Caki2 (cell line): ENCODE measurements at regions not wholly inside any gene's neighbourhood (a gene's known extent, or its start where the extent isn't known, plus 50 kb on each side); places are given as distances from the start of the nearest gene placed in this dataset.

Experiments
- DNase-seq: peaks from one replicate; pipeline ENCODE4 v3.0.0-alpha.2; 2015; ENCODE audit warnings: low read depth
- in situ Hi-C: cut with HindIII; loops from 2 replicates; pipeline ENCODE4 v1.10.0; 2016; ENCODE audit warnings: low sequenced_read_pairs, low pct_unique_long_range_greater_than_20kb, mixed read lengths

GRCh38 chr3:72489901-72490300 is 358.3 kb downstream of the SHQ1 start:
- DNase-seq = no peak
- in situ Hi-C loops = no loop called here

- in situ Hi-C loops = no loop called here
- DNase-seq = peak; percentile 39
Observed at GRCh38 chr3:72488738-72489035, 359.6 kb downstream of the SHQ1 start.

GRCh38 chr3:72487946-72488737 is 360.1 kb downstream of the SHQ1 start:
- in situ Hi-C loops = no loop called here
- no peak for DNase-seq

- in situ Hi-C loops = no loop called here
- DNase-seq = peak; percentile 77
Observed at GRCh38 chr3:72487078-72487765, 361.0 kb downstream of the SHQ1 start.

DNA sequence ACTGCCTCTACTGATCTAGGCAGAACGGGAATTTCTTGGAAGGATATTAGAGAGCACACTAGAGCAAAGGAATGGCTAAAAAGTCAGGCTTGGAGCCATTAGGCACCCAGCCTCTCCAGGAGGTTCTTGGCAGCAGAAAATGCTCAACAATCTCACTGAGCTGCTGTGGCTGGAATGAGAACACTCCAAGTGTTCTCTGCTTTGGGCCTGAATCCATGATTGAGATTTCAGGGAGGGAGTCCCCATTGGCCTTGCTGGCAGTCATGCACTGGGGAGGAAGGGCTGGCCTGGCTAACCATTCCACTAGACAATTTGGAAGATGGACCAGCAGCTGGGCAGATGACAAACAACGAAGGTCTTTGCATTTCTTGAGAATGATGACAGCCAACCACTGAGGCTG is 362.6 kb downstream of the SHQ1 start:
- DNase-seq = no peak
- in situ Hi-C loops = no loop called here

- in situ Hi-C loops = no loop called here
- no peak for DNase-seq
Observed at GRCh38 chr3:72483554-72484104, 364.6 kb downstream of the SHQ1 start.

DNA sequence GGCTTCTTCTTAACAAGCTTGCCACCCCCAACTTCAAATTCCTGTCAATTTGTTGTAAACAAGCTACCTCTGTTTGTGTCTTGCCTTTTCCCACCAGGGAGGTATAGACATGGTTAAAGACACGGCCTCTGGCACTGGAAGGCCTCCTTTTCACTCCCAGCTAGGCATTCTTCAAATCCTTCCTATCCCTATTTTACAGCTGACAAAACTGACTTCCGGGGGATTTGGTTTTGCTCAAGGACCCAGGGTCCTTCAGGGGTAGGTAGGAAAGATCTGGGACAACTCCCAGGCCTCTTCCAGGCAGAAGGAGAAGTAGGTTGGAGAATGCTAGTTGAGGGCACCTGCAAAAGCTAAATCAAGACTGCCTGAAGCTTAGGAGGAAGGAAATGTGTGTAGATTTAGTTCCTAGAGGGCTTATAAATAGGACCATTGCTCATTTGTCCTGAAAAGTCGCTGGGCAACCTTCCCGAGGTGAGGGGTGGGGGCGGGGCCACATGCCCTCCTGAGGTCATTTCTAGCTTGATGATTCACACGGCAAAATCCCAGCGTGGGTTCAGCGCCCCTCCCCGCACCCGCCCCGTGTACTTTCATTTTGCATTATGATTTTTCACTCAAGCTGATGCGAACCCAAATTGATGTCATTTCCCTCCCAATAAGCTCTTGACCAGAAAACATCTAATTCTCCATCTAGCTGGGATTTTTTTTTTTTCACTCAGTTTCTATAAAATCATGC is 365.5 kb downstream of the SHQ1 start:
- in situ Hi-C loops = no loop called here

DNA sequence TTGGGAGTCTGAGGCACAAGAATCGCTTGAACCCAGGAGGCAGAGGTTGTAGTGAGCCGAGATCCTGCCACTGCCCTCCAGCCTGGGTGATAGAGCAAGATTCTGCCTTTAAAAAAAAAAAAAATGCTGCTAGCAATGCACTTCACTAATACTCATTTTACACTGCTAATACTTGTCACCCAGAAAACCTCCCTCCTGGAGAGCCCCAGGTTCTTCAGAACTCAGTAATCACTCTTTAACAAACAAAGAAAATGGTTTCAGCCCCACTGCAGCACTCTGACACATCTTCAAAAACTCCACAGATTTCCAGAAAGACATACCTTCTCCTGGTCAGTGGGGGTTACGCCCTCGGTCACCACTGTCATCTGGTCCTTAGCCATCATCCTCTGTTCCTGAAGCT is 366.7 kb downstream of the SHQ1 start:
- in situ Hi-C loops = no loop called here
- DNase-seq = no peak

More for the DNA sequence above, 365.5 kb downstream of the SHQ1 start:
- peak; percentile 41 for DNase-seq

GRCh38 chr3:72480366-72480765 is 367.9 kb downstream of the SHQ1 start:
- in situ Hi-C loops = no loop called here
- no peak for DNase-seq

DNA sequence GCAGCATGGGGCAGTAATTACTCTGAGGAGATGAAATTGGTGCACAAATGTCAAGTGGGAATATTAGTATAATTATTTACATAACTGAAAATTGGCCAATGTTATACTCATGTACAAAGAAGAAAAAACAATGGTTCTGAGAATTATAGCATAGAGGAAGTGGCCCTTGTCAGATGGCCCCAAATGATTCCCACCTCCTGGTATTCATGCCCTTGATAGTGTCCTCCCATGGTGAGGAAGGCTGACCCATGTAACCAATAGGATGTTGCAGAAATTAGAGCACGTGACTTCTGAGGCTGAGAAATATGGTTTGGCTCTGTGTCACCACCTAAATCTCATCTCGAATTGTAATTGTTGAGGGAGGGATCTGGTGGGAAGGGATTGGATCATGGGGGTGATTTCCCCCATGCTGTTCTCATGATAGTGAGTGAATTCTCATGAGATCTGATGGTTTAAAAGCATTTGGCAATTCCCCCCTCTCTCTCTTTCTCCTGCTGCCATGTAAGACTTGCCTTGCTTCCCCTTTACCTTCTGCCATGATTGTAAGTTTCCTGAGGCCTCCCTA is 368.5 kb downstream of the SHQ1 start:
- no peak for DNase-seq
- in situ Hi-C loops = no loop called here

- no peak for DNase-seq
- in situ Hi-C loops = no loop called here
Observed at GRCh38 chr3:72476139-72476483, 372.1 kb downstream of the SHQ1 start.

GRCh38 chr3:72475258-72476138 is 372.7 kb downstream of the SHQ1 start:
- DNase-seq = no peak
- in situ Hi-C loops = no loop called here

DNA sequence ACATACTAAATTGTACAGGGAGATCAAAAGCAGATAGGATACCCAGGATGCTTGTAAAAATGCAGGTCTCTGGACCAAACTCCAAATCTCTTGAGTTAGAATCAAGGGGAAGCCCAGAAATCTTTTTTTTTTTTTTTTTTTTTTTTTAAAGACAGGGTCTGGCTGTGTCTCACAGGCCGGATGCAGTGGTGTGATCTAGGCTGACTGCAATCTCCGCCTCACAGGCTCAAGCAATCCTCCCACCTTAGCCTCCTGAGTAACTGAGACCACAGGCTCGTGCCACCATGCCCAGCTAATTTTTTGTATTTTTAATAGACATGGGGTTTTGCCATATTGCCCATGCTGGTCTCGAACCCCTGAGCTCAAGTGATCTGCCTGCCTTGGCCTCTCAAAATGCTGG is 373.5 kb downstream of the SHQ1 start:
- no peak for DNase-seq
- in situ Hi-C loops = no loop called here

- in situ Hi-C loops = no loop called here
- DNase-seq = no peak
Observed at GRCh38 chr3:72473156-72473555, 375.1 kb downstream of the SHQ1 start.

GRCh38 chr3:72470904-72471417 is 377.3 kb downstream of the SHQ1 start:
- DNase-seq = no peak
- in situ Hi-C loops = no loop called here

GRCh38 chr3:72465853-72466252 is 382.4 kb downstream of the SHQ1 start:
- DNase-seq = no peak
- in situ Hi-C loops = no loop called here

DNA sequence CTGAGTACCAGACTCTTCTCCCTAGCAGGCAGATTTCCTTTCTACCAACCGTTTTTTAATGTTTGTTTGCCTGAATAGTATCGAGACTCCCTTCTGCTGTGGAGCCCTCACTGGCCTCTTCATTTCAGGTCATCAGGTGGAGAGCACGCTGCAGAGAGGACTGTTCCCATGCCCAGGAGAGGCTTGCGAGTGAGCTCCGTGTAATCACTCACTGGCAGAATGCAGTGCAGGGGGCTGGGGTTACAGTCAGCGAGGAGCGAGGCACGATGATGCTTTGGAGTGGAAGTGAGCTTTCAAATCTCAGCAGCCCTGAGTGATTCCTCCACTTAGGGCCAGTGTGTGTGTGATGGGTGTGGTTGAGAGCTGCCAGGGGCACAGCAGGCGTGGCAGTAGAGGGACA is 385.2 kb downstream of the SHQ1 start:
- DNase-seq = no peak
- in situ Hi-C loops = no loop called here

- in situ Hi-C loops = no loop called here
- no peak for DNase-seq
Observed at GRCh38 chr3:72462595-72463011, 385.6 kb downstream of the SHQ1 start.
